BJ (cell line): ENCODE measurements at regions not wholly inside any gene's neighbourhood (a gene's known extent, or its start where the extent isn't known, plus 50 kb on each side); places are given as distances from the start of the nearest gene placed in this dataset.

Source experiments
- CTCF ChIA-PET: fragments of 350-600 bp; formaldehyde crosslinking; extraction: SDS; loops from one replicate; lab custom pipeline; 2021; ENCODE audit warnings: antibody characterized with exemption, inconsistent platforms; lab: Yijun Ruan, JAX
- POLR2A ChIA-PET: fragments of 300-600 bp; sonication (Branson Sonifier 250); formaldehyde crosslinking; extraction: SDS; loops from one replicate; lab custom pipeline; 2021; ENCODE audit warnings: antibody characterized with exemption; lab: Charles Lee
- DNase-seq: peaks from one replicate; pipeline ENCODE4 v3.0.0-alpha.2; 2011; ENCODE audit warnings: low read depth
- H3K27me3 ChIP-seq: 2 replicates; pipeline ENCODE4 v1.6.0; 2011; ENCODE audit warnings: low read length; ENCODE audit not compliant: control insufficient read depth, insufficient read depth
- H3K36me3 ChIP-seq: 2 replicates; pipeline ENCODE4 v1.5.1; 2011; ENCODE audit warnings: low read length; ENCODE audit not compliant: control insufficient read depth, insufficient read depth
- H3K4me3 ChIP-seq: 2 replicates; pipeline ENCODE4 v1.5.1; 2011; ENCODE audit warnings: low read depth, mild to moderate bottlenecking, control low read depth, low read length
- TF ChIP-seq, protein P1 (sequence below): IDR thresholded peaks from 2 replicates; pipeline ENCODE4 v1.5.1; 2011; ENCODE audit warnings: low read depth, mild to moderate bottlenecking, control low read depth, inconsistent platforms, low read length, moderate library complexity; ENCODE audit not compliant: insufficient read depth

DNA sequence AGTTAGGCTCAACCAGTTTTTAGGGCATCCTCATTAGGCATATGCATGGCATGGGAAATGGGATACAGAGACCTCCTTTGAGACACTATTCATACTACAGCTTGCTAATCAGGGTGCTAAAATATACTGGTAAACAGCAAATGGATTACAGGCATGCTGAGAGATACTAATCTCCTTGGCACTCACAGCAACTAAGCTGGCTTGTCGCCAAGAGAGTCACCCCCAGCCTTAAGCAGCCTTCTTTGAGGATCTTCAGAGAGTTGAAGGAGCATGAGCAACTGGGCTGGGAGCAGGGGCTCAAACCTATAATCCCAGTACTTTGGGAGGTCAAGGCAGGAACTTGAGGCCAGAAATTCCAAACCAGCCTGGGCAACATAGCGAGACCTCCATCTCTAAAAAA lies 120.1 kb upstream of the NR5A2 start:
- ChIA-PET CTCF (interaction anchor here (1.5 kb wide), 1 partner anchor 10 kb away, joined by 3 read pairs; no protein-coding TSS in a partner anchor), POLR2A (no interaction called here)
- DNase-seq = no peak
- TF ChIP-seq, protein P1, sequence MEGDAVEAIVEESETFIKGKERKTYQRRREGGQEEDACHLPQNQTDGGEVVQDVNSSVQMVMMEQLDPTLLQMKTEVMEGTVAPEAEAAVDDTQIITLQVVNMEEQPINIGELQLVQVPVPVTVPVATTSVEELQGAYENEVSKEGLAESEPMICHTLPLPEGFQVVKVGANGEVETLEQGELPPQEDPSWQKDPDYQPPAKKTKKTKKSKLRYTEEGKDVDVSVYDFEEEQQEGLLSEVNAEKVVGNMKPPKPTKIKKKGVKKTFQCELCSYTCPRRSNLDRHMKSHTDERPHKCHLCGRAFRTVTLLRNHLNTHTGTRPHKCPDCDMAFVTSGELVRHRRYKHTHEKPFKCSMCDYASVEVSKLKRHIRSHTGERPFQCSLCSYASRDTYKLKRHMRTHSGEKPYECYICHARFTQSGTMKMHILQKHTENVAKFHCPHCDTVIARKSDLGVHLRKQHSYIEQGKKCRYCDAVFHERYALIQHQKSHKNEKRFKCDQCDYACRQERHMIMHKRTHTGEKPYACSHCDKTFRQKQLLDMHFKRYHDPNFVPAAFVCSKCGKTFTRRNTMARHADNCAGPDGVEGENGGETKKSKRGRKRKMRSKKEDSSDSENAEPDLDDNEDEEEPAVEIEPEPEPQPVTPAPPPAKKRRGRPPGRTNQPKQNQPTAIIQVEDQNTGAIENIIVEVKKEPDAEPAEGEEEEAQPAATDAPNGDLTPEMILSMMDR = no peak
- H3K36me3 ChIP-seq = no peaks in the 10 kb centered on the region
- H3K4me3 ChIP-seq = no peak overlapping the region
- no peaks in the 10 kb centered on the region for H3K27me3 ChIP-seq

DNA sequence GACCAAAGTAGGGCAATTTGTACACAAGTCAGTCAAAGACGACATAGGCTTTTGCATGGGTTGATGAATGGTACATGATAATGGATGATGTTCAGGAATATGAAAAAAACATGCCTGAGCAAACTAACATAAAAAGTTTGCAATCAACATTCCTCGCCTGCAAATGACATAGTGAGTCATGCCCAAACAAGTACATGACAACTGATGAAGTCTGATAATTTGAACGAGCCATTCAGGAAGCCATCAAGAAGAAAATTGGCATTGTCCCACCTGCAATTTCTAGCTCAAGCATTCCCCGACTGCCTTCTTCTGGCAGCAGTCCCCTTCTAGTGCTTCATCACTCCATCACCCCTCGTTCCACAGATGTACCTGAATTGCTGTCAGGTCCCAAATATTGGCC lies 118.4 kb upstream of the NR5A2 start:
- ChIA-PET POLR2A (no interaction called here), CTCF (no interaction called here)
- no peak for DNase-seq
- no peaks in the 10 kb centered on the region for H3K36me3 ChIP-seq
- H3K4me3 ChIP-seq = no peak overlapping the region
- TF ChIP-seq, protein P1 = no peak
- no peaks in the 10 kb centered on the region for H3K27me3 ChIP-seq

- H3K27me3 ChIP-seq = no peaks in the 10 kb centered on the region
- no peak overlapping the region for H3K4me3 ChIP-seq
- ChIA-PET CTCF (no interaction called here), POLR2A (no interaction called here)
- H3K36me3 ChIP-seq = no peaks in the 10 kb centered on the region
- DNase-seq = no peak
- TF ChIP-seq, protein P1 = no peak
These were observed 114.2 kb upstream of the NR5A2 start for GRCh38 chr1:199913318-199913717.

DNA sequence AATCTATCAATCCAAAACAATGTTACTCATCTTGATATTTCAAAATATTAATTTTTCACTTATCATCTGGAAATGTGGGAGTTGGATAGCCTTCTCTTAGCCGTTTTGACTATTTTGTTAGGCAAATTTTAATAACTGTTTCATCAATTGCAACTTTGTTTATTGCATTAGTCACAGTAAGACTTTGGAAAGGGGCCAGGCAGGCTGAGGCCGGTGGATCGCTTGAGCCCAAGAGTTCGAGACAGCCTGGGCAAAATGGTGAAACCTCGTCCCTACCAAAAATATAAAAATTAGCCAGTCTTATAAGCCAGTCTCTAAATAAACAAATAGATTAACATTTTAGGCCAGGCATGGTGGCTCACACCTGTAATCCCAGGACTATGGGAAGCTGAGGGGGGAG lies 113.0 kb upstream of the NR5A2 start:
- no peaks in the 10 kb centered on the region for H3K36me3 ChIP-seq
- H3K4me3 ChIP-seq = no peak overlapping the region
- POLR2A ChIA-PET = no interaction called here
- TF ChIP-seq, protein P1 = no peak
- DNase-seq = no peak
- CTCF ChIA-PET = no interaction called here
- H3K27me3 ChIP-seq = no peaks in the 10 kb centered on the region

DNA sequence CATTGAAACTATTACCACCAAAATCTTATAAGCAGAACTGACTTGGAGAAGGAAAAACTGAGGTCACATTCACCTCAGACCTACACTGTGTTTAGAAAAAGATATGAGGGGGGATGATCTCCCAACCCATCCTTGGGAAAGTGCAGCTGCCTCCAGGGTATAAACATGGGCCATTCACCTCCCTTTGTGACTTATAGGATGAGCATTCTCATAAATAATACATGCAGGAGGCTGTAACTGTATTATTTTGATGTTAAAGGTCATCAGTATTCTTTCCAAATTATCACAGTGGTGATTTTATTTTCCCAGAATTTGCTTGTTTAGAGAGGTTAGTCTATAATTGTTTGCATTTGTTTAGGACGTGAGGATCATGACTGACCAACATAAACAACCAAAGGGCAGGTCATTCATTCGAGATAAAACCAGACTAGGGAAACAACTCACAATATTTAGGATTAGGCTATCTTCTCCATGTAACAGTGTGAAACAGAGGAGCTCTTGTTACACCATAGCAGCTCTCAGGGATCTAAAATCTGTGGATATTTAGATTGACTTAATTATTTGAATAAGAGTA lies 109.2 kb upstream of the NR5A2 start:
- ChIA-PET POLR2A (no interaction called here), CTCF (no interaction called here)
- Histone ChIP-seq H3K4me3 (no peak overlapping the region), H3K27me3 (no peaks in the 10 kb centered on the region), H3K36me3 (no peaks in the 10 kb centered on the region)
- DNase-seq = no peak
- TF ChIP-seq, protein P1 = no peak
